ENCODE measurements at regions not wholly inside any gene's neighbourhood (a gene's known extent, or its start where the extent isn't known, plus 50 kb on each side); places are given as distances from the start of the nearest gene placed in this dataset.

DNA sequence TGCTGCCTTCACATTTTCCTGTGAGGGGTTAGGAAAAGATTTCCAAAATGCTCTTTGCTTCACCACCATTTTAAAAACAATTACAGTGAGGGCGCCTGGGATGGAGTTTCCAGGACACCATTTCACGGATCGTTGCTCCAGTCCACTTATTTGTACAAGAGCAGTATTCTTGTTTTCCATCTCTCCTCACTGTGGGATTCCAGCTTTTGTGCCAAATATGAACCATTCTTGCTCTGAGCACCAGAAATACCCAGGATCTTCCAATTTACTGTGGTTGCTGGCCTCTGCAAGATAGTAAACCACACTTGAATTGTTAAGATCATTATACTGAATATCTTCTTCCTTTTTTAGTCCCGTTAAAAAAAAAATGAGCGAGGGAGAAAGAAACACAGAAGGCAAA lies 899.5 kb downstream of the TLE1 start:
- TF ChIP-seq POLR2AphosphoS5 (IDR thresholded peaks at IDR 0.05; ENCODE audit: low read length) (no peak), WRNIP1 (IDR thresholded peaks at IDR 0.05; ENCODE audit: borderline replicate concordance, low read depth, low read length) (no peak), FOXM1 (IDR thresholded peaks at IDR 0.05; ENCODE audit: low read depth, low read length) (no peak), ZSCAN29 (IDR thresholded peaks at IDR 0.05) (no peak)
- TF ChIP-seq, protein P1, sequence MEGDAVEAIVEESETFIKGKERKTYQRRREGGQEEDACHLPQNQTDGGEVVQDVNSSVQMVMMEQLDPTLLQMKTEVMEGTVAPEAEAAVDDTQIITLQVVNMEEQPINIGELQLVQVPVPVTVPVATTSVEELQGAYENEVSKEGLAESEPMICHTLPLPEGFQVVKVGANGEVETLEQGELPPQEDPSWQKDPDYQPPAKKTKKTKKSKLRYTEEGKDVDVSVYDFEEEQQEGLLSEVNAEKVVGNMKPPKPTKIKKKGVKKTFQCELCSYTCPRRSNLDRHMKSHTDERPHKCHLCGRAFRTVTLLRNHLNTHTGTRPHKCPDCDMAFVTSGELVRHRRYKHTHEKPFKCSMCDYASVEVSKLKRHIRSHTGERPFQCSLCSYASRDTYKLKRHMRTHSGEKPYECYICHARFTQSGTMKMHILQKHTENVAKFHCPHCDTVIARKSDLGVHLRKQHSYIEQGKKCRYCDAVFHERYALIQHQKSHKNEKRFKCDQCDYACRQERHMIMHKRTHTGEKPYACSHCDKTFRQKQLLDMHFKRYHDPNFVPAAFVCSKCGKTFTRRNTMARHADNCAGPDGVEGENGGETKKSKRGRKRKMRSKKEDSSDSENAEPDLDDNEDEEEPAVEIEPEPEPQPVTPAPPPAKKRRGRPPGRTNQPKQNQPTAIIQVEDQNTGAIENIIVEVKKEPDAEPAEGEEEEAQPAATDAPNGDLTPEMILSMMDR (IDR thresholded peaks at IDR 0.05 in 2 of 3, conservative IDR thresholded peaks at IDR 0.05 in 1 of 3; ENCODE audit: control insufficient read depth in 2 of 3, extremely low read depth in 1 of 3, insufficient read depth in 1 of 3, low read depth in 3 of 3, low read length in 3 of 3) = no peak
- TF ChIP-seq, protein P2, sequence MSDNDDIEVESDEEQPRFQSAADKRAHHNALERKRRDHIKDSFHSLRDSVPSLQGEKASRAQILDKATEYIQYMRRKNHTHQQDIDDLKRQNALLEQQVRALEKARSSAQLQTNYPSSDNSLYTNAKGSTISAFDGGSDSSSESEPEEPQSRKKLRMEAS (IDR thresholded peaks at IDR 0.05; ENCODE audit: low read depth, low read length) = no peak

Measured in GM12878 (cell line).